Stimulated activated CD4-positive, alpha-beta T cell treated with anti-CD3 and anti-CD28 coated beads, Interleukin-12 subunit alpha, Interleukin-12 subunit beta, amount 100 ng/mL, for 4 hours (primary cell): ENCODE measurements at regions not wholly inside any gene's neighbourhood (a gene's known extent, or its start where the extent isn't known, plus 50 kb on each side); places are given as distances from the start of the nearest gene placed in this dataset.

ENCODE experiments used
- DNase-seq: peaks from one replicate; pipeline ENCODE4 v3.0.0-alpha.2; 2020

GRCh38 chr2:41736105-41736567 is 311.7 kb upstream of the PKDCC start:
- DNase-seq: no peak

- DNase-seq: no peak
These were observed 311.2 kb upstream of the PKDCC start for GRCh38 chr2:41736586-41736985.

GRCh38 chr2:41737888-41738287 is 309.9 kb upstream of the PKDCC start:
- DNase-seq: no peak

GRCh38 chr2:41741951-41742595 is 305.7 kb upstream of the PKDCC start:
- no peak for DNase-seq

GRCh38 chr2:41743324-41743723 is 304.5 kb upstream of the PKDCC start:
- DNase-seq: no peak

- DNase-seq: no peak
These were observed 297.0 kb upstream of the PKDCC start for GRCh38 chr2:41750829-41751228.

- DNase-seq: no peak
These were observed 287.9 kb upstream of the PKDCC start for GRCh38 chr2:41759880-41760279.

GRCh38 chr2:41763141-41763540 is 284.7 kb upstream of the PKDCC start:
- no peak for DNase-seq

GRCh38 chr2:41764131-41764530 is 283.7 kb upstream of the PKDCC start:
- no peak for DNase-seq

GRCh38 chr2:41764919-41765318 is 282.9 kb upstream of the PKDCC start:
- no peak for DNase-seq

GRCh38 chr2:41768310-41768709 is 279.5 kb upstream of the PKDCC start:
- DNase-seq: no peak

- DNase-seq: no peak
These were observed 276.1 kb upstream of the PKDCC start for GRCh38 chr2:41771710-41772109.

- DNase-seq: no peak
These were observed 275.1 kb upstream of the PKDCC start for GRCh38 chr2:41772697-41773096.

- no peak for DNase-seq
These were observed 273.7 kb upstream of the PKDCC start for GRCh38 chr2:41774011-41774605.

- no peak for DNase-seq
These were observed 272.3 kb upstream of the PKDCC start for GRCh38 chr2:41775366-41776025.

GRCh38 chr2:41779888-41780287 is 267.9 kb upstream of the PKDCC start:
- no peak for DNase-seq

- no peak for DNase-seq
These were observed 265.3 kb upstream of the PKDCC start for GRCh38 chr2:41782306-41783158.

- DNase-seq: no peak
These were observed 263.3 kb upstream of the PKDCC start for GRCh38 chr2:41784496-41784895.

GRCh38 chr2:41785251-41786022 is 262.4 kb upstream of the PKDCC start:
- no peak for DNase-seq

GRCh38 chr2:41791523-41791922 is 256.3 kb upstream of the PKDCC start:
- DNase-seq: no peak

- no peak for DNase-seq
These were observed 244.5 kb upstream of the PKDCC start for GRCh38 chr2:41803361-41803760.

GRCh38 chr2:41806286-41806685 is 241.5 kb upstream of the PKDCC start:
- DNase-seq: no peak

- DNase-seq: no peak
These were observed 226.7 kb upstream of the PKDCC start for GRCh38 chr2:41821167-41821566.
